Suprapubic skin (tissue), 4 donors: ENCODE measurements at regions not wholly inside any gene's neighbourhood (a gene's known extent, or its start where the extent isn't known, plus 50 kb on each side); places are given as distances from the start of the nearest gene placed in this dataset.

Experiments used
- CTCF ChIP-seq, 2 donors: fragments of 200-600 bp in 1 of 2; fragments of 450-650 bp in 1 of 2; sonication (generic) in 1 of 2; IDR thresholded peaks; one replicate each; pipeline ENCODE4 v1.5.1; 2016 to 2019; ENCODE audit warnings: antibody characterized with exemption in 2 of 2, mild to moderate bottlenecking in 1 of 2, moderate library complexity in 1 of 2
- EP300 ChIP-seq: sonication (generic); formaldehyde crosslinking; IDR thresholded peaks from one replicate; pipeline ENCODE4 v1.6.1; 2017; ENCODE audit warnings: antibody characterized with exemption
- POLR2A ChIP-seq, 2 donors: fragments of 450-650 bp; IDR thresholded peaks; one replicate each; pipeline ENCODE4 v1.6.1; 2017; ENCODE audit warnings: antibody characterized with exemption in 2 of 2, mild to moderate bottlenecking in 2 of 2, moderate library complexity in 2 of 2
- POLR2AphosphoS5 ChIP-seq, 3 donors: sonication (generic); formaldehyde crosslinking; IDR thresholded peaks; one replicate each; pipeline ENCODE4 v1.6.1; 2017; ENCODE audit warnings: antibody characterized with exemption in 3 of 3

- no peak for TF ChIP-seq CTCF (IDR thresholded peaks at IDR 0.05)
- no peak for TF ChIP-seq POLR2AphosphoS5 (IDR thresholded peaks at IDR 0.05)
- no peak for TF ChIP-seq EP300
- TF ChIP-seq POLR2A (IDR thresholded peaks at IDR 0.05), result no peak
Observed at GRCh38 chr2:121028577-121028976, 256.4 kb downstream of the TFCP2L1 start.
